ENCODE measurements at regions not wholly inside any gene's neighbourhood (a gene's known extent, or its start where the extent isn't known, plus 50 kb on each side); places are given as distances from the start of the nearest gene placed in this dataset.

DNA sequence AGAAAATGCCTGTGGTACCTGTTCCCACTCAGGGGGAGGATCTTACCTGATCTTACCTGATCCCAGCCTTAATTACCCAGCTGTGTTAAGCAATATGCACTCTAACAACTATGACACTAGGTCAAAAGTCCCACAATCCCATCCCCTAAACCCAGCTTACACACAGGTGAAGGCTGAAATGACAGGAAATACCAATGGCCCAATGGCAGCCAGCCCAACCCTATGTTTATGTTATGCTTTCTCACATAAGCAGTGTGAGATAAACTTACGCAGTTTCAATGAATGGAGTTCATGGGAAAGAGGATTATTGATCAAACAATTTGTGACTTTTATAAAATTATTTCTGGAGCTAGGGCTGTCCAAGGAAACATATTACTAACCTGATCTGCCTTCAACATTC, 91.9 kb downstream of the GPAM start:
- no peaks in the 10 kb centered on the region for H3K27me3 ChIP-seq (ENCODE audit: insufficient read depth)

More for the DNA sequence above, 91.9 kb downstream of the GPAM start:
- Histone ChIP-seq H2AFZ (no peak overlapping the region), H3K4me1 (ENCODE audit: insufficient read depth) (no peaks in the 10 kb centered on the region), H3K9me2 (ENCODE audit: insufficient read depth) (peaks cover 7% of the 10 kb centered on the region; the same call in 1 of the 2 replicates), H3K4me3 (no peak overlapping the region), H3K27ac (ENCODE audit: low read depth) (no peak overlapping the region), H4K20me1 (replicated peaks; ENCODE audit: insufficient read depth) (no peaks in the 10 kb centered on the region), H3K4me2 (no peak overlapping the region), H3F3A (replicated peaks; ENCODE audit: low read depth) (no peaks in the 10 kb centered on the region), H3K36me3 (ENCODE audit: insufficient read depth) (no peaks in the 10 kb centered on the region), H3K79me2 (replicated peaks; ENCODE audit: insufficient read depth) (no peaks in the 10 kb centered on the region)
- Mint-ChIP-seq H3K36me3 (ENCODE audit: low read depth) (no peaks in the 10 kb centered on the region), H3K4me3 (no peak overlapping the region), H3K4me1 (no peaks in the 10 kb centered on the region), H3K27me3 (ENCODE audit: insufficient read depth, low read depth, poor library complexity) (peaks cover 2% of the 10 kb centered on the region), H3K27ac (no peak overlapping the region), H3K9me3 (no peaks in the 10 kb centered on the region)
- DNase-seq (ENCODE audit: low spot score) (no peak), ATAC-seq (no peak)
- TF ChIP-seq ZNF114 (CRISPR knock-in tag; IDR thresholded peaks at IDR 0.05) (no peak), CREB1 (CRISPR knock-in tag; IDR thresholded peaks at IDR 0.05; ENCODE audit: low read depth) (no peak), STAT1 (IDR thresholded peaks at IDR 0.05; ENCODE audit: unreplicated experiment) (no peak), ZNF331 (CRISPR knock-in tag; IDR thresholded peaks at IDR 0.05; ENCODE audit: low read depth) (no peak), EZH2phosphoT487 (IDR thresholded peaks at IDR 0.05; ENCODE audit: unreplicated experiment) (no peak), POLR2AphosphoS5 (IDR thresholded peaks at IDR 0.05; ENCODE audit: low read depth) (no peak), JUNB (IDR thresholded peaks at IDR 0.05; ENCODE audit: unreplicated experiment) (no peak), EZH2 (IDR thresholded peaks at IDR 0.05; ENCODE audit: low read depth, unreplicated experiment) (no peak), NANOG (IDR thresholded peaks at IDR 0.05; ENCODE audit: borderline replicate concordance) (no peak)
- TF ChIP-seq, protein P1, sequence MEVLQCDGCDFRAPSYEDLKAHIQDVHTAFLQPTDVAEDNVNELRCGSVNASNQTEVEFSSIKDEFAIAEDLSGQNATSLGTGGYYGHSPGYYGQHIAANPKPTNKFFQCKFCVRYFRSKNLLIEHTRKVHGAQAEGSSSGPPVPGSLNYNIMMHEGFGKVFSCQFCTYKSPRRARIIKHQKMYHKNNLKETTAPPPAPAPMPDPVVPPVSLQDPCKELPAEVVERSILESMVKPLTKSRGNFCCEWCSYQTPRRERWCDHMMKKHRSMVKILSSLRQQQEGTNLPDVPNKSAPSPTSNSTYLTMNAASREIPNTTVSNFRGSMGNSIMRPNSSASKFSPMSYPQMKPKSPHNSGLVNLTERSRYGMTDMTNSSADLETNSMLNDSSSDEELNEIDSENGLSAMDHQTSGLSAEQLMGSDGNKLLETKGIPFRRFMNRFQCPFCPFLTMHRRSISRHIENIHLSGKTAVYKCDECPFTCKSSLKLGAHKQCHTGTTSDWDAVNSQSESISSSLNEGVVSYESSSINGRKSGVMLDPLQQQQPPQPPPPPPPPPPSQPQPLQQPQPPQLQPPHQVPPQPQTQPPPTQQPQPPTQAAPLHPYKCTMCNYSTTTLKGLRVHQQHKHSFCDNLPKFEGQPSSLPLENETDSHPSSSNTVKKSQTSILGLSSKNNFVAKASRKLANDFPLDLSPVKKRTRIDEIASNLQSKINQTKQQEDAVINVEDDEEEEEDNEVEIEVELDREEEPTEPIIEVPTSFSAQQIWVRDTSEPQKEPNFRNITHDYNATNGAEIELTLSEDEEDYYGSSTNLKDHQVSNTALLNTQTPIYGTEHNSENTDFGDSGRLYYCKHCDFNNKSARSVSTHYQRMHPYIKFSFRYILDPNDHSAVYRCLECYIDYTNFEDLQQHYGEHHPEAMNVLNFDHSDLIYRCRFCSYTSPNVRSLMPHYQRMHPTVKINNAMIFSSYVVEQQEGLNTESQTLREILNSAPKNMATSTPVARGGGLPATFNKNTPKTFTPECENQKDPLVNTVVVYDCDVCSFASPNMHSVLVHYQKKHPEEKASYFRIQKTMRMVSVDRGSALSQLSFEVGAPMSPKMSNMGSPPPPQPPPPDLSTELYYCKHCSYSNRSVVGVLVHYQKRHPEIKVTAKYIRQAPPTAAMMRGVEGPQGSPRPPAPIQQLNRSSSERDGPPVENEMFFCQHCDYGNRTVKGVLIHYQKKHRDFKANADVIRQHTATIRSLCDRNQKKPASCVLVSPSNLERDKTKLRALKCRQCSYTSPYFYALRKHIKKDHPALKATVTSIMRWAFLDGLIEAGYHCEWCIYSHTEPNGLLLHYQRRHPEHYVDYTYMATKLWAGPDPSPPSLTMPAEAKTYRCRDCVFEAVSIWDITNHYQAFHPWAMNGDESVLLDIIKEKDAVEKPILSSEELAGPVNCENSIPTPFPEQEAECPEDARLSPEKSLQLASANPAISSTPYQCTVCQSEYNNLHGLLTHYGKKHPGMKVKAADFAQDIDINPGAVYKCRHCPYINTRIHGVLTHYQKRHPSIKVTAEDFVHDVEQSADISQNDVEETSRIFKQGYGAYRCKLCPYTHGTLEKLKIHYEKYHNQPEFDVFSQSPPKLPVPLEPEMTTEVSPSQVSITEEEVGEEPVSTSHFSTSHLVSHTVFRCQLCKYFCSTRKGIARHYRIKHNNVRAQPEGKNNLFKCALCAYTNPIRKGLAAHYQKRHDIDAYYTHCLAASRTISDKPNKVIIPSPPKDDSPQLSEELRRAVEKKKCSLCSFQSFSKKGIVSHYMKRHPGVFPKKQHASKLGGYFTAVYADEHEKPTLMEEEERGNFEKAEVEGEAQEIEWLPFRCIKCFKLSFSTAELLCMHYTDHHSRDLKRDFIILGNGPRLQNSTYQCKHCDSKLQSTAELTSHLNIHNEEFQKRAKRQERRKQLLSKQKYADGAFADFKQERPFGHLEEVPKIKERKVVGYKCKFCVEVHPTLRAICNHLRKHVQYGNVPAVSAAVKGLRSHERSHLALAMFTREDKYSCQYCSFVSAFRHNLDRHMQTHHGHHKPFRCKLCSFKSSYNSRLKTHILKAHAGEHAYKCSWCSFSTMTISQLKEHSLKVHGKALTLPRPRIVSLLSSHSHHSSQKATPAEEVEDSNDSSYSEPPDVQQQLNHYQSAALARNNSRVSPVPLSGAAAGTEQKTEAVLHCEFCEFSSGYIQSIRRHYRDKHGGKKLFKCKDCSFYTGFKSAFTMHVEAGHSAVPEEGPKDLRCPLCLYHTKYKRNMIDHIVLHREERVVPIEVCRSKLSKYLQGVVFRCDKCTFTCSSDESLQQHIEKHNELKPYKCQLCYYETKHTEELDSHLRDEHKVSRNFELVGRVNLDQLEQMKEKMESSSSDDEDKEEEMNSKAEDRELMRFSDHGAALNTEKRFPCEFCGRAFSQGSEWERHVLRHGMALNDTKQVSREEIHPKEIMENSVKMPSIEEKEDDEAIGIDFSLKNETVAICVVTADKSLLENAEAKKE (CRISPR knock-in tag; IDR thresholded peaks at IDR 0.05): no peak
- TF ChIP-seq, protein P2, sequence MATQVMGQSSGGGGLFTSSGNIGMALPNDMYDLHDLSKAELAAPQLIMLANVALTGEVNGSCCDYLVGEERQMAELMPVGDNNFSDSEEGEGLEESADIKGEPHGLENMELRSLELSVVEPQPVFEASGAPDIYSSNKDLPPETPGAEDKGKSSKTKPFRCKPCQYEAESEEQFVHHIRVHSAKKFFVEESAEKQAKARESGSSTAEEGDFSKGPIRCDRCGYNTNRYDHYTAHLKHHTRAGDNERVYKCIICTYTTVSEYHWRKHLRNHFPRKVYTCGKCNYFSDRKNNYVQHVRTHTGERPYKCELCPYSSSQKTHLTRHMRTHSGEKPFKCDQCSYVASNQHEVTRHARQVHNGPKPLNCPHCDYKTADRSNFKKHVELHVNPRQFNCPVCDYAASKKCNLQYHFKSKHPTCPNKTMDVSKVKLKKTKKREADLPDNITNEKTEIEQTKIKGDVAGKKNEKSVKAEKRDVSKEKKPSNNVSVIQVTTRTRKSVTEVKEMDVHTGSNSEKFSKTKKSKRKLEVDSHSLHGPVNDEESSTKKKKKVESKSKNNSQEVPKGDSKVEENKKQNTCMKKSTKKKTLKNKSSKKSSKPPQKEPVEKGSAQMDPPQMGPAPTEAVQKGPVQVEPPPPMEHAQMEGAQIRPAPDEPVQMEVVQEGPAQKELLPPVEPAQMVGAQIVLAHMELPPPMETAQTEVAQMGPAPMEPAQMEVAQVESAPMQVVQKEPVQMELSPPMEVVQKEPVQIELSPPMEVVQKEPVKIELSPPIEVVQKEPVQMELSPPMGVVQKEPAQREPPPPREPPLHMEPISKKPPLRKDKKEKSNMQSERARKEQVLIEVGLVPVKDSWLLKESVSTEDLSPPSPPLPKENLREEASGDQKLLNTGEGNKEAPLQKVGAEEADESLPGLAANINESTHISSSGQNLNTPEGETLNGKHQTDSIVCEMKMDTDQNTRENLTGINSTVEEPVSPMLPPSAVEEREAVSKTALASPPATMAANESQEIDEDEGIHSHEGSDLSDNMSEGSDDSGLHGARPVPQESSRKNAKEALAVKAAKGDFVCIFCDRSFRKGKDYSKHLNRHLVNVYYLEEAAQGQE (IDR thresholded peaks at IDR 0.05; ENCODE audit: unreplicated experiment): no peak
- TF ChIP-seq, protein P3, sequence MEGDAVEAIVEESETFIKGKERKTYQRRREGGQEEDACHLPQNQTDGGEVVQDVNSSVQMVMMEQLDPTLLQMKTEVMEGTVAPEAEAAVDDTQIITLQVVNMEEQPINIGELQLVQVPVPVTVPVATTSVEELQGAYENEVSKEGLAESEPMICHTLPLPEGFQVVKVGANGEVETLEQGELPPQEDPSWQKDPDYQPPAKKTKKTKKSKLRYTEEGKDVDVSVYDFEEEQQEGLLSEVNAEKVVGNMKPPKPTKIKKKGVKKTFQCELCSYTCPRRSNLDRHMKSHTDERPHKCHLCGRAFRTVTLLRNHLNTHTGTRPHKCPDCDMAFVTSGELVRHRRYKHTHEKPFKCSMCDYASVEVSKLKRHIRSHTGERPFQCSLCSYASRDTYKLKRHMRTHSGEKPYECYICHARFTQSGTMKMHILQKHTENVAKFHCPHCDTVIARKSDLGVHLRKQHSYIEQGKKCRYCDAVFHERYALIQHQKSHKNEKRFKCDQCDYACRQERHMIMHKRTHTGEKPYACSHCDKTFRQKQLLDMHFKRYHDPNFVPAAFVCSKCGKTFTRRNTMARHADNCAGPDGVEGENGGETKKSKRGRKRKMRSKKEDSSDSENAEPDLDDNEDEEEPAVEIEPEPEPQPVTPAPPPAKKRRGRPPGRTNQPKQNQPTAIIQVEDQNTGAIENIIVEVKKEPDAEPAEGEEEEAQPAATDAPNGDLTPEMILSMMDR (conservative IDR thresholded peaks at IDR 0.05; ENCODE audit: low read depth in 2 of 2): no peak
- TF ChIP-seq, protein P4, sequence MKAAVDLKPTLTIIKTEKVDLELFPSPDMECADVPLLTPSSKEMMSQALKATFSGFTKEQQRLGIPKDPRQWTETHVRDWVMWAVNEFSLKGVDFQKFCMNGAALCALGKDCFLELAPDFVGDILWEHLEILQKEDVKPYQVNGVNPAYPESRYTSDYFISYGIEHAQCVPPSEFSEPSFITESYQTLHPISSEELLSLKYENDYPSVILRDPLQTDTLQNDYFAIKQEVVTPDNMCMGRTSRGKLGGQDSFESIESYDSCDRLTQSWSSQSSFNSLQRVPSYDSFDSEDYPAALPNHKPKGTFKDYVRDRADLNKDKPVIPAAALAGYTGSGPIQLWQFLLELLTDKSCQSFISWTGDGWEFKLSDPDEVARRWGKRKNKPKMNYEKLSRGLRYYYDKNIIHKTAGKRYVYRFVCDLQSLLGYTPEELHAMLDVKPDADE (IDR thresholded peaks at IDR 0.05): no peak
